MG63 (cell line): ENCODE measurements at regions not wholly inside any gene's neighbourhood (a gene's known extent, or its start where the extent isn't known, plus 50 kb on each side); places are given as distances from the start of the nearest gene placed in this dataset.
A peak's percentile ranks its signal among the peaks of the same experiment; 100 is the strongest.

Experiments
- DNase-seq: peaks from one replicate; pipeline ENCODE4 v3.0.0-alpha.2; 2020
- H3K27me3 ChIP-seq: fragments of 250-450 bp; sonication (Bioruptor Pico); 2 replicates; pipeline ENCODE4 v1.5.1; 2020; ENCODE audit warnings: mild to moderate bottlenecking, moderate library complexity
- H3K36me3 ChIP-seq: fragments of 250-450 bp; sonication (Bioruptor Pico); 2 replicates; pipeline ENCODE4 v1.5.1; 2020; ENCODE audit warnings: mild to moderate bottlenecking, moderate library complexity
- H3K4me3 ChIP-seq: fragments of 250-450 bp; sonication (Bioruptor Pico); 2 replicates; pipeline ENCODE4 v1.5.1; 2020; ENCODE audit warnings: mild to moderate bottlenecking, moderate library complexity
- H3K9me3 ChIP-seq: fragments of 250-450 bp; sonication (Bioruptor Pico); 2 replicates; pipeline ENCODE4 v1.5.1; 2020; ENCODE audit warnings: mild to moderate bottlenecking, moderate library complexity

DNA sequence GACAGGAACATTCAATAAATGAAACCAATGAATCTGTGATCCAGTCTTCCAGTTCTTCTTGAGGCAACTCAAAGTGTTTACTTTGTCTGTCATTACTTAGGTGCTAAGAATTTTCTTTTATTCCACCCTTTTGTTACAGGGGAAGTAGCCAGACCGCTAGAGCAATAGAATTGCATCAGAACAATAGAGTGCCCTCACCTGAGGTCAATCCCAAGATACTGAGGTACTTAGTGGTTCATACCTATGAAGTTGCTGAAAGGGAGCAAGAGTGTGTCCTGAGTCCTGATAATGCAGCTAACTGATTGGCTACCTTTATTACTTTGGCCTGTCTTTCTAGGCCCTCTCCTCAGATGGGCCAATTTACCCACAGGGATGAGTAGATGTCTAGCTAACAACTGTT is 359.4 kb upstream of the KCNH7 start:
- H3K36me3 ChIP-seq: no peaks in the 10 kb centered on the region
- no peaks in the 10 kb centered on the region for H3K27me3 ChIP-seq
- no peak overlapping the region for H3K4me3 ChIP-seq
- no peak for DNase-seq
- H3K9me3 ChIP-seq: no peaks in the 10 kb centered on the region

DNA sequence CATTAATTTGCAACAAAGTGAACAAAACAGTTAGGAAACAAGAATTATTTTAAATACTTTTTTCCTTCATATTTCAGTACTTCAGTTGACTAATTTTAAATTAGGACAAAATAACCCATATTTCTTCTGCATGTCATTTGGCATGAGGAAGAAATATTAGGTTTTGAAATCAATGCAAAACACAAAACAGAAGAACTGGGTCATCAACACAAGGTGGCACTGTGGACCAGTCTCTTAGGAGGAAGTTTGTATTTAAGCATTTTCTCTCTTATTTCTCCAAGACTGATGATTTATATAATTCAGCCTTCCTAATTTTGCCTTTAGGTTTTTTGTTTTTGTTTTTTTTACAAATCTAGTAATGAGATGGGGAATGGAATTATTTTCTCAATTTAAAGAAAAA is 352.8 kb upstream of the KCNH7 start:
- Histone ChIP-seq H3K36me3 (no peaks in the 10 kb centered on the region), H3K27me3 (no peaks in the 10 kb centered on the region), H3K4me3 (no peak overlapping the region), H3K9me3 (no peaks in the 10 kb centered on the region)
- no peak for DNase-seq

DNA sequence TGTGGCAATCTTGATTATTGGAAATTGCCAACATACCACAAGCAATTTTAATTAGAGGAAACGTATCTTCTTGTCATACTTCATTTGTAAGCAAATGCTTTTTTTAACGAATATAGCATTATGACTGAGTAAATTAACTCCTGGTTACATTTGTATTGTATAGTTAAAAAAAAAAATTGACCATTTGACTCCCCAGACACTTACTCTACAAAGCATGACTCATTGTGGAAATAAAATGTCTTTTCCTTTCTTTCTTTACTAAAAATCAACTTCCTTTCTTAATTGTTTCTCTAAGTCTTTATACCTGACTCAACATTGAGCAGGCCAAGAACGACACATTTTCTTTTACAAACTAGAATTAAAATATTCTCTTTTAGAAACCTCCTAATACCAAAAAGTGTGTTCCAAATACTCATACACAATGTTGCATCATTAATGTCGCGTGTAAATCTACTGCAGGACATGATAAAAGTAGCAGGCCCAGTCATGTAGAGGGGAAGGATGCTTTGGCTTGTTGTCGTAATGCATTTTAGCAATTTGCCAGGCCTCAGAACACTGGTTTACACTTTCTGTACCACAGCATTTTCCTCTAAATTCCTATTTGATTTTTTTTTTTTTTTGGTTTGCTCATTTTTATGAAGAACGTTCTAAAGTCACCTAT is 349.6 kb upstream of the KCNH7 start:
- DNase-seq: no peak
- Histone ChIP-seq H3K36me3 (no peaks in the 10 kb centered on the region), H3K9me3 (no peaks in the 10 kb centered on the region)

DNA sequence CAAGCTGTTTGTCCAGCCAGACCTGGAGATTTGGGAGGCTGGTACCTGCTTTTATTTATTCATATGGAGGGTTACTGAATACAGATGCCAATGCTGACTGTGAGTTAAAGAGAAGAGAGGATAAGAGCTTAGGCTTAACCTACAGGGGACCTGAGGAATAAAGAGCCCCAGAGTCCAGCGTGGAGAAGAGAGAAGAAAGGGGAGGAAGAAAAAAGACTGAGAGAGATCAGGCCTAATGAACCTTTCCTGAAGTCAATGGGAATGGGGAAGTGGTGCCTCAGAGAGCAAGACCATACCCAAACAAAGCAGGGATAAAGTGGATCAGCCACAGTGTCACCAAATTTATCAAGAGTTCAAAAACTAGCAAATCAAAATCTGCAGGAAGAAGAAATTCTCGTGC is 348.6 kb upstream of the KCNH7 start:
- Histone ChIP-seq H3K4me3 (no peak overlapping the region), H3K27me3 (no peaks in the 10 kb centered on the region), H3K36me3 (no peaks in the 10 kb centered on the region), H3K9me3 (no peaks in the 10 kb centered on the region)
- DNase-seq: no peak

More for the DNA sequence above, 349.6 kb upstream of the KCNH7 start:
- no peak overlapping the region for H3K4me3 ChIP-seq
- H3K27me3 ChIP-seq: no peaks in the 10 kb centered on the region

DNA sequence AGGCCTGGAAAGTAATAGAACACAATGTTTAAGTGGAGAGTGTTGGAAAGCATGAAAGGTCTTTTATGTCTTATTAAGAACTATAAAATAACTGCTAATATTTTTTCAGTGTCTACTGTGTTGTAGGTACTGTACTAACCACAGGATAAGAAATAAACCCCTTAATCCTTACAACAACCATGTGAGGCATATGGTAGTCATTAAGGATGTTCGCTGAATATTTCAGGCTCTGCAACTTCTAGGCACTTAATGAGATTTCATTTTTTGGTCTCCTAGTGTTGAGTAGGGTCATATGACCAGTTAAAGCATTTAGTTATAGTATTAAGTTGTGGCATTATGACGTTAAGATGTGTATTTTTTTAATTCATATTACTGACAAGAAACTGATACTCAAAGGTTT is 346.6 kb upstream of the KCNH7 start:
- no peaks in the 10 kb centered on the region for H3K27me3 ChIP-seq

DNA sequence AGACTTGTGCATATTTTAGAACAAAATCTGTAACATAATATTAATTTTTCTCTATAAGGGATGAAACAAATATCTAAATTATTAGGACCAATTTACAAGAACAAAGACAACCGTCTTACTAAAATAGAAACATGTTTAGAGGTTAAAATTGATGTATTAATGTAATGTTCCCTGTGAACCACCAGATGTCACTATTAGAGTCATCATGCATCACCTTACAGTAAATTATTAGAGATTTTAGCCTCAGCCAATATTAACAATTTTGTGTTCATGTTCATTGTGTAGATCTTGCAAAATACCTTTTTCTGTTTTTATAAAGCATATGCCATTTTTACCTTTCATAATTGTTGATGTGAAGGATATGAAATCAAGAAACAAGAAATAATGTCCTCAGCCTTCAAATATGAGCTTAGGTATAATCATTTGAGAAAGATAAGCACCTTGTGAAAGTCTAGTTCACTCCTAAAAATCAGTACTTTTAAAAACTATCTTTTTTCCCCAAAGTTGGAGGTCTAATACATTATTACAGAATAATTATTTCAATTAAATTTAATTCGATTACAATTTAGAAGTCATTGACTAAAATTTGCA is 344.3 kb upstream of the KCNH7 start:
- no peaks in the 10 kb centered on the region for H3K36me3 ChIP-seq
- no peaks in the 10 kb centered on the region for H3K27me3 ChIP-seq
- no peak overlapping the region for H3K4me3 ChIP-seq
- DNase-seq: no peak
- no peaks in the 10 kb centered on the region for H3K9me3 ChIP-seq

More for the DNA sequence above, 346.6 kb upstream of the KCNH7 start:
- Histone ChIP-seq H3K9me3 (no peaks in the 10 kb centered on the region), H3K4me3 (no peak overlapping the region), H3K36me3 (no peaks in the 10 kb centered on the region)
- no peak for DNase-seq

DNA sequence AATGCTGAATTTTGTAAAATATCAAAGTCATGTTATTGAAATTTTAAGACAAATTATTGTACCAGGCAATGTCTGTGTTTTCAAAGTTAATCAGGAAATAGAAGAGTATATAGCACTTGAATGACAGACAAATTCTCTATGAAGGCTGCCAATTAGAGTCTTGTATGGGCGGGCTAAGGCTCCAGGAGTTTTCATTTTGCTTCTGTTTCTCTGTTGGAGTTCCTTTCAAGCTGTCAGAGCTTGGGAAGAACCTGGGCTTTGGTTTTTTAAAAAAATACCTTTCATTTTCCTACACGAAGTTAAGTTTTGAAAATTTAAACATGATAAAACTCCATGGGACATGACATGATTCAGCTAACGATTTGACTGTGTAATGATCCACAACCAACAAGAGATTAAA is 339.0 kb upstream of the KCNH7 start:
- DNase-seq: no peak
- Histone ChIP-seq H3K36me3 (no peaks in the 10 kb centered on the region), H3K4me3 (no peak overlapping the region), H3K9me3 (no peaks in the 10 kb centered on the region), H3K27me3 (no peaks in the 10 kb centered on the region)

DNA sequence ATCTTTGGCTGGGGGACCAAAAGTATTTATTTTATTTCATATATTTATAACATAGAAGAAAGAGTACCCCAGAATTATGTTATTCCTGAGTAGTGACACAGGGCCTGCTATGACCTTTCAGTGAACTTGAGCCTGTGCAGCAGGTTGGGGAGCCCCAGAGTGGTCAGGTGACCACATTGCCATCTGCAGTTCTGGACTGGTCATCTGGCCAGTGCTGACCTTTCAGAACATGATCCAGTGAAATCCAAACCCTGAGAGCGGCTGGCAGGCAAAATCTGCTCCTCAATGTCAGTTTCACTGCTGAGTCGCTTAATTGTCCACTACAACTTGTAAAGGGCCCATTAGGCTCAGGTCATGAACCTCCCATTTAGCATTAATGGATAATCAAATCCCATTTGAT is 336.7 kb upstream of the KCNH7 start:
- DNase-seq: no peak
- H3K36me3 ChIP-seq: no peaks in the 10 kb centered on the region
- no peak overlapping the region for H3K4me3 ChIP-seq
- H3K9me3 ChIP-seq: no peaks in the 10 kb centered on the region
- no peaks in the 10 kb centered on the region for H3K27me3 ChIP-seq

DNA sequence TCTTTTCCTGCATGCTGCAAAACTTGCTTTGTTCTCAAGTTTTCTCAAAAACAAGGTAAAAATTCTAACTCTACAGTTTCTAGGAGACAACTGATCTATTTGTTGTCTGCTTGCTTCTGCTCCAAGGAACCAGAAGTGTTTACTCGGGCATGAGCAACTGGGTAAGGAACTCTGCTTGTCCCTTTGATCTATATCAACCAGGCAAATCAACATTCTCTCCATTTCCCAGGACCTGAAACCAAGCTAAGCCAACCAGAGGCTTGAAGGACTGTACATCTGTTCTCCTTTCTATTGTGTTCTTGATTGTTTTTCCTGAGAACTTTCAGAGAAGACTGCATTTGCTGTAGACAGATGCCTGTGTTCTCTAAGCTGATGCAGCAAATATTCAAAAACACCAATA is 335.0 kb upstream of the KCNH7 start:
- Histone ChIP-seq H3K27me3 (no peaks in the 10 kb centered on the region), H3K9me3 (no peaks in the 10 kb centered on the region), H3K36me3 (no peaks in the 10 kb centered on the region), H3K4me3 (no peak overlapping the region)
- DNase-seq: no peak

DNA sequence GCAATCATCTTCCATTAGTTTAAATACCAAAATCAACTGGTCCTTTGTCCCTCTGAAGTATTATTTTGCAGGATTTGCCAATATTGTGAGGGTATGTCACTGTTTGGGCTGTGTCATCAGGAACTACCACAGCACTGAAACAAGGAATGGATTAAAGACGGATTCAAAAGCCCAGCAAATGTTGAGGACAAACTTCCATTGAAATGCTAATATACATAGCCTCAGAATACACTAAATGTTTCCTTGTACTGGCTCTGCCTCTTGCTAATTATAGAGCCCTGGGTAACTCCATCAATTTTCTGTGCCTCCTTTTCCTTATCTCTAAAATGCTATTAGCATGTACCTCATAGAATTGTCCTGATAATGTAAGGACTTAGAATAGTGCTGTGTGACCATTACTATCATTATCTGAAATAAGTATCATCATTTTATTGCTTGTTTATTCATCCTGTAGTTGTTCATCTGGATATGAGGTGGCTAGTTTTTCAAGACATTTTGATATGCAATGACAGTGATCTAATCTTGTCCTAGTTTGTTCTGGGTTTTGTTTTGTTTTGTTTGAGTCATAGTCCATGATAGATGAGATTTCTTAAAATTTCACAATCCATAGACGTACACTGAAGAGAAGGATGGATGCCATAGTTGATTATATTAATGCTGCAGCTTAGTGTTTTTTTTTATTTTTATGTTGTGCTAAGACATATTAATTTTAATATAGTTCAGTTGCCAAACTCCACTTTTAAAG is 333.4 kb upstream of the KCNH7 start:
- DNase-seq: no peak
- no peaks in the 10 kb centered on the region for H3K27me3 ChIP-seq
- no peaks in the 10 kb centered on the region for H3K9me3 ChIP-seq
- H3K4me3 ChIP-seq: no peak overlapping the region
- H3K36me3 ChIP-seq: no peaks in the 10 kb centered on the region

DNA sequence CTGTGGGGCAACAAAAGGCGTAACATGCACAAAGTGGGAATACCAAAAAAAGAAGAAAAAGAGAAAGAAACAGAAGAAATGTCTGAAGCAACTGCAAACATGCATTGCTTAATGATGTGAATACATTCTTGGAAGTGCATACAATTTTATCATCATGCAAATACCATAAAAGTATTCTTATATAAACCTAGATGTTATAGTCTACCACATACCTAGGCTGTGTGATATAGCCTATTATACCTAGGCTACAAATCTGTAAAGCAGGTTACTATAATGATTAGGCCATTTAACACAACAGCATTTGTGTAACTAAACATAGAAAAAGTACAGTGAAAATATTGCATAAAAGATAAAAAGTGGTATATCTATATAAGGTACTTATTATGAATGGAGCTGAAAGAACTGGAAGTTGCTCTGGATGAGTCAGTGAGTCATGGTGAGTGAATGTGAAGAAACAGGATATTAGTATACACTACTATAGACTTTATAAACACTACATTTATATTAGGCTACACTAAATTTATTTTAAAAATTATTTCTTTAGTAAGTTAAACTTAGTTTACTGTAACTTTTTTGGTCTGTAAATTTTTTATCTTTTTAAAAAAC is 319.4 kb upstream of the KCNH7 start:
- Histone ChIP-seq H3K4me3 (no peak overlapping the region), H3K9me3 (no peaks in the 10 kb centered on the region), H3K27me3 (no peaks in the 10 kb centered on the region), H3K36me3 (no peaks in the 10 kb centered on the region)
- peak; percentile 4 for DNase-seq

DNA sequence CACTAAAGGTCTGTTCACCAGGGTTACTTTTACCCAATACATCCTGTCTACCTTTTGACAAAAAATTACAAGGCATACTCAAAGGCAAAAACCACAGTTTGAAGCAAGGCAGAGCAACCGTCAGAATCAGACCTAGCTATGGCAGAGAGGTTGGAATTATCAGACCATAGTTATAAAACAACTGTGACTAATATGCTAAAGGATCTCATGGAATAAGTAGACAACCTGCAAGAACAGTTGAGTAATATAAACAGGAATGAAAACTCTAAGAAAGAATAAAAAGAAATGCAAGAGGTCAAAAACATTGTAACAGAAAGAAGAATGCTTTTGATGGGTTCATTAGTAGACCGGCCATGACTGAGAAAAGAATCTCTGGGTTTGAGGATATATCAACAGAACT is 318.8 kb upstream of the KCNH7 start:
- DNase-seq: no peak
- Histone ChIP-seq H3K27me3 (no peaks in the 10 kb centered on the region), H3K4me3 (no peak overlapping the region), H3K36me3 (no peaks in the 10 kb centered on the region), H3K9me3 (no peaks in the 10 kb centered on the region)

DNA sequence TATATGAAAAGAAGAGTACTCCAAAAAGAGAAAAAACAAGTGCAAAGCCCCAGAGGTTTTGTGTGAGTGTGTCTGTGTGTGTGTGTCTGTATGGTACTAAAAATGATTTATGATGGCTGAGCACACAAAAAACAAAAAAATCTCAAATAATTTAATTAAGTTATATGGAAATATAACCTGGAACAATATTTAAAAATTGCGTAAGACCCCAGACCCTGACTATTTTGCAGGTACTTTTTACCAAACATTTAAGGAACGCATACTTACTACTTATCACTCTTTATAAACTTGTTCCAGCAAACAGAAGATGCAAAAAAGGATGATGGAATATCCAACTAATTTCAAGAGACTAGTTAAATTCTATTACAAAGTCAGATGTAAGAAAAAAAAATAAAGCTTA is 317.4 kb upstream of the KCNH7 start:
- DNase-seq: no peak
- Histone ChIP-seq H3K4me3 (no peak overlapping the region), H3K36me3 (no peaks in the 10 kb centered on the region), H3K27me3 (no peaks in the 10 kb centered on the region), H3K9me3 (no peaks in the 10 kb centered on the region)

DNA sequence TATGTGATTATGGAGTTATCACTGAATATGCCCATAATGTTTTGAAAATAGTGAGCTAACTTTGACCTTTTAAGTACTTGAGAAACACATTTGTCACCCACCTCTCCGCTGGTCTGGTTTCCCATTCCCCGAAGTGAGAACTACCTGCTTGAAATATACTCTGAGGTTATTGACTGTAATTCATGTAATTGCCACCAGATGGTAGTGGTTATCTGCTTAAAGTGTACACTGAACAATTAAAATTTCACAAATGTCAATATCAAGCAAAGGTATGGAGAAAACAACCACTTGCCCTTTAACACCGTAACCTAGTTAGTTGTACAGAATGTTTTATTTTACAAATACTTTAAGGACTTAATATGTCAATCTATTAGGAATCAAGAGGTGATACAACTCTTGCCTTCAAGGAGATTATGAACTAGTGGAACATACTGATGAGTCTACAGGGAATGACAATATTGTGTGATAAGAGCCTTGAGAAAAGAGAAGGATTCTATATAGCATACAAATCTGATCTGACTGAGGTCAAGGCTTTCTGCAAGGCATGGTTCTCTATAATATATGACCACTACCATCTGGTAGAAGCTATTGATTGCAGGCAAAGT is 316.8 kb upstream of the KCNH7 start:
- Histone ChIP-seq H3K9me3 (no peaks in the 10 kb centered on the region), H3K27me3 (no peaks in the 10 kb centered on the region), H3K36me3 (no peaks in the 10 kb centered on the region), H3K4me3 (no peak overlapping the region)
- DNase-seq: no peak

DNA sequence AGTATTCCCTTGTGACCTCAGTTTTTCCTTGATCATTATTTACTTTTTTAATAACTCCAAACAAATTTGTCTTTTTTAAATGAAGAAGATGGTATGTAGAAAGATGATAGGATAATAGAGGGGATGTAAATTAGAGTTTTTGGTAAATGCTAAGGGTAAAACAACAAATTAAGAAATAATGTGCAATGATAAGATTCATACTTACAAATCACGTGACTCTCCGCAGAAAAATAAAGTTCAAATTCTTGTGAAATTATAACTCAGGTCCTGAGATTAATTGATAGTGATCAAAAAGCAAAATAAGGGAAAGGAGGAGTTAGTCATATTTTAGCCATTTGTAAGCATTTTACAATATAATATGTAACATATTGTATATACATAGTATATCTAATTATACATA is 304.1 kb upstream of the KCNH7 start:
- H3K36me3 ChIP-seq: no peaks in the 10 kb centered on the region
- no peaks in the 10 kb centered on the region; the same call in 1 of the 2 replicates for H3K9me3 ChIP-seq
- H3K27me3 ChIP-seq: no peaks in the 10 kb centered on the region
- no peak overlapping the region for H3K4me3 ChIP-seq
- DNase-seq: no peak

DNA sequence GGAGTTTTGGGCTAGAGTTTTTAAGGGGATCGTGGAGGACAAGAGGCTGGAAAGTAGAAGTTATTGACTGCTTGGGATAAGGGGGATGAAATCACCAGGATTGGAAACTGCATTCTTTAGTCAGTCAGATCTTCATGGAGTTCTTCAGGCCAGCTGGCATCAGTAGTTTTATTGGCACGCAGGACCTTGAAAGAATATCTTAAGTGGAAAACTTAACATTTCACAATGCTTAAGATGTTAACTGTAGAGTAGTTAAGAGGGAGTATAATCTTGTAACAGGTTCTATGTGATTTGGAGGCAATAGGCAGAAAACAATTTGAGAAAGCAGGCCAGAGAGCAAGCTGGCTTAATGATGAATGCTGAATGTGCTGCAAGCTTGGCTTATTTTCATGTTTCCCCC is 300.4 kb upstream of the KCNH7 start:
- no peak overlapping the region for H3K4me3 ChIP-seq

DNA sequence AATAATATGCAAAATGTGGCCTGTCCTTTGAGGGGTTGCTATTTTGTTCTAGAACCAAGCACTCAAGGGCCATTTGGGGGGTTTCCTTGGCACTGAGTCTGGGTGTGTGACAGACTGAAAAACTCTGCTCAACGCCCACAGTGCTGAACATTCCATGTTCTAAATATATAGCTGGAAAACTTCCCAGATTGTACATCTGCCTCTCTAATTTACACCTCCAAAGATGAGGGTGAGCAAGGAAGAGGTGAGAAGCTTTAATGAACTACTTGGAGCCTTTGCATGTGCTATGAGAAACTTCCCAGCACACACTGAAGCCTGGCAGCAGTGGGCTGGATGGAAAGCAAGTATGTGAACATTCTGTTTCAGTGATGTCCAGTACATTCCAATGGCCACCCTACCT is 296.7 kb upstream of the KCNH7 start:
- Histone ChIP-seq H3K27me3 (no peaks in the 10 kb centered on the region), H3K36me3 (no peaks in the 10 kb centered on the region), H3K4me3 (no peak overlapping the region), H3K9me3 (no peaks in the 10 kb centered on the region)
- DNase-seq: no peak

More for the DNA sequence above, 300.4 kb upstream of the KCNH7 start:
- H3K9me3 ChIP-seq: no peaks in the 10 kb centered on the region
- DNase-seq: no peak
- H3K36me3 ChIP-seq: no peaks in the 10 kb centered on the region
- H3K27me3 ChIP-seq: no peaks in the 10 kb centered on the region
